ENCODE measurements at regions not wholly inside any gene's neighbourhood (a gene's known extent, or its start where the extent isn't known, plus 50 kb on each side); places are given as distances from the start of the nearest gene placed in this dataset.

GRCh38 chr5:82865625-82866024 lies 211.6 kb downstream of the TMEM167A start:
- DNase-seq (ENCODE audit: low spot score in 2 of 2): no peak
- no peak overlapping the region for H3K4me3 ChIP-seq
- H3K27ac ChIP-seq: no peak overlapping the region
- peaks cover 0 to 12% (median 3%) of the 10 kb centered on the region in 4 donors for H3K4me1 ChIP-seq
- no peaks in the 10 kb centered on the region for H3K9me3 ChIP-seq
- H3K27me3 ChIP-seq: no peaks in the 10 kb centered on the region
- TF ChIP-seq POLR2A (IDR thresholded peaks at IDR 0.05) (no peak), EP300 (IDR thresholded peaks at IDR 0.05) (no peak), CTCF (IDR thresholded peaks at IDR 0.05) (no peak)
- WGBS, 2 donors: 90 to 93% methylated on average over 3 of the region's 3 CpGs
- H3K36me3 ChIP-seq: no peaks in the 10 kb centered on the region

- H3K27me3 ChIP-seq: no peaks in the 10 kb centered on the region
- no peaks in the 10 kb centered on the region for H3K9me3 ChIP-seq
- no peak for DNase-seq (ENCODE audit: low spot score in 2 of 2)
- no peaks in the 10 kb centered on the region for H3K36me3 ChIP-seq
- WGBS, 2 donors: 57 to 74% methylated on average over 3 of the region's 3 CpGs
- peak overlapping the region in 1 of 4 donors; percentile 70 for H3K27ac ChIP-seq
- H3K4me1 ChIP-seq: peaks cover 0 to 29% (median 3%) of the 10 kb centered on the region in 4 donors
- no peak for TF ChIP-seq POLR2A (IDR thresholded peaks at IDR 0.05)
- no peak for TF ChIP-seq EP300 (IDR thresholded peaks at IDR 0.05)
- TF ChIP-seq CTCF (IDR thresholded peaks at IDR 0.05): no peak
- H3K4me3 ChIP-seq: no peak overlapping the region
Measured at GRCh38 chr5:82863266-82863665, 213.9 kb downstream of the TMEM167A start.

- Histone ChIP-seq H3K9me3 (no peaks in the 10 kb centered on the region), H3K4me1 (peaks cover 0 to 33% (median 3%) of the 10 kb centered on the region in 4 donors), H3K27me3 (no peaks in the 10 kb centered on the region), H3K4me3 (no peak overlapping the region), H3K27ac (peak overlapping the region in 1 of 4 donors; percentile 70), H3K36me3 (no peaks in the 10 kb centered on the region)
- TF ChIP-seq POLR2A (IDR thresholded peaks at IDR 0.05): no peak
- TF ChIP-seq EP300 (IDR thresholded peaks at IDR 0.05): no peak
- TF ChIP-seq CTCF (IDR thresholded peaks at IDR 0.05): no peak
- WGBS, 2 donors: 76 to 77% methylated on average over 4 of the region's 4 CpGs
- DNase-seq (ENCODE audit: low spot score in 2 of 2): no peak
Measured at GRCh38 chr5:82862711-82863110, 214.5 kb downstream of the TMEM167A start.

- Histone ChIP-seq H3K4me3 (no peak overlapping the region), H3K36me3 (no peaks in the 10 kb centered on the region), H3K27me3 (no peaks in the 10 kb centered on the region), H3K27ac (peak overlapping the region in 1 of 4 donors; percentile 70), H3K9me3 (no peaks in the 10 kb centered on the region), H3K4me1 (peaks cover 0 to 33% (median 3%) of the 10 kb centered on the region in 4 donors)
- TF ChIP-seq POLR2A (IDR thresholded peaks at IDR 0.05) (no peak), CTCF (IDR thresholded peaks at IDR 0.05) (no peak), EP300 (IDR thresholded peaks at IDR 0.05) (no peak)
- 81 to 82% methylated on average over 4 of the region's 4 CpGs for WGBS, 2 donors
- DNase-seq (ENCODE audit: low spot score in 2 of 2): no peak
Measured at GRCh38 chr5:82862261-82862660, 214.9 kb downstream of the TMEM167A start.

GRCh38 chr5:82861701-82862100 lies 215.5 kb downstream of the TMEM167A start:
- H3K4me3 ChIP-seq: no peak overlapping the region
- no peak for TF ChIP-seq CTCF (IDR thresholded peaks at IDR 0.05)
- TF ChIP-seq EP300 (IDR thresholded peaks at IDR 0.05): peak in 1 of 2 donors; percentile 80
- TF ChIP-seq POLR2A (IDR thresholded peaks at IDR 0.05): no peak
- no peaks in the 10 kb centered on the region for H3K9me3 ChIP-seq
- H3K27me3 ChIP-seq: no peaks in the 10 kb centered on the region
- 60 to 75% methylated on average over 4 of the region's 4 CpGs for WGBS, 2 donors
- peaks cover 0 to 33% (median 3%) of the 10 kb centered on the region in 4 donors for H3K4me1 ChIP-seq
- peak in 1 of 2 donors; percentile 35 for DNase-seq (ENCODE audit: low spot score in 2 of 2)
- H3K27ac ChIP-seq: peak overlapping the region in 1 of 4 donors; percentile 84
- H3K36me3 ChIP-seq: no peaks in the 10 kb centered on the region

All from tibial nerve (tissue), 4 donors.